Hepatocyte (in vitro differentiated cells): ENCODE measurements at regions not wholly inside any gene's neighbourhood (a gene's known extent, or its start where the extent isn't known, plus 50 kb on each side); places are given as distances from the start of the nearest gene placed in this dataset.

Experiments
- DNase-seq: peaks from one replicate; pipeline ENCODE4 v3.0.0-alpha.2; 2016; ENCODE audit warnings: low spot score
- H2AFZ ChIP-seq: fragments of 200-600 bp; sonication (generic); 2 replicates; pipeline ENCODE4 v1.6.0; 2016; ENCODE audit warnings: antibody characterized with exemption, mild to moderate bottlenecking
- H3K27ac ChIP-seq: fragments of 200-600 bp; sonication (generic); 2 replicates; pipeline ENCODE4 v1.5.1; 2016; ENCODE audit warnings: mild to moderate bottlenecking
- H3K27me3 ChIP-seq: fragments of 200-600 bp; sonication (generic); 2 replicates; pipeline ENCODE4 v1.6.1; 2016
- H3K36me3 ChIP-seq: fragments of 200-600 bp; sonication (generic); replicated peaks from 2 replicates; pipeline ENCODE4 v1.5.1; 2016; ENCODE audit warnings: low read depth; ENCODE audit not compliant: insufficient read depth
- H3K4me1 ChIP-seq: fragments of 200-600 bp; sonication (generic); 2 replicates; pipeline ENCODE4 v1.5.1; 2016; ENCODE audit warnings: mild to moderate bottlenecking, moderate library complexity; ENCODE audit not compliant: insufficient read depth
- H3K4me2 ChIP-seq: fragments of 200-600 bp; sonication (generic); 2 replicates; pipeline ENCODE4 v1.6.0; 2016
- H3K4me3 ChIP-seq: fragments of 200-600 bp; sonication (generic); 2 replicates; pipeline ENCODE4 v1.5.1; 2016; ENCODE audit warnings: mild to moderate bottlenecking
- H3K79me2 ChIP-seq: fragments of 200-600 bp; sonication (generic); 2 replicates; pipeline ENCODE4 v1.6.0; 2017; ENCODE audit warnings: mild to moderate bottlenecking
- H3K9me2 ChIP-seq: fragments of 200-600 bp; sonication (generic); replicated peaks from 2 replicates; pipeline ENCODE4 v1.6.0; 2017; ENCODE audit warnings: mild to moderate bottlenecking; ENCODE audit not compliant: insufficient read depth
- H3K9me3 ChIP-seq: fragments of 200-600 bp; sonication (generic); 2 replicates; pipeline ENCODE4 v1.5.1; 2016; ENCODE audit warnings: low read depth, mild to moderate bottlenecking
- H4K20me1 ChIP-seq: fragments of 200-600 bp; sonication (generic); 2 replicates; pipeline ENCODE4 v1.6.0; 2016; ENCODE audit warnings: mild to moderate bottlenecking; ENCODE audit not compliant: insufficient read depth, poor library complexity, severe bottlenecking
- EZH2 ChIP-seq: fragments of 200-600 bp; sonication (generic); IDR thresholded peaks from 2 replicates; pipeline ENCODE4 v1.6.1; 2016; ENCODE audit warnings: antibody characterized with exemption, mild to moderate bottlenecking, borderline replicate concordance
- EZH2phosphoT487 ChIP-seq: fragments of 200-600 bp; sonication (generic); IDR thresholded peaks from one replicate; pipeline ENCODE4 v1.6.1; 2018; ENCODE audit warnings: antibody characterized with exemption, mild to moderate bottlenecking, low read depth, moderate library complexity; ENCODE audit not compliant: unreplicated experiment, severe bottlenecking
- WGBS: methylation state at CpG from one replicate; pipeline ENCODE4 v1.1.6; 2016; ENCODE audit warnings: low lambda C conversion rate; ENCODE audit errors: missing lambda C conversion rate; 5-methylcytosine and 5-hydroxymethylcytosine counted together
- TF ChIP-seq, protein P1 (sequence below): fragments of 200-600 bp; sonication (generic); IDR thresholded peaks from 2 replicates; pipeline ENCODE4 v1.5.1; 2016; ENCODE audit warnings: antibody characterized with exemption, mild to moderate bottlenecking; ENCODE audit not compliant: poor library complexity

DNA sequence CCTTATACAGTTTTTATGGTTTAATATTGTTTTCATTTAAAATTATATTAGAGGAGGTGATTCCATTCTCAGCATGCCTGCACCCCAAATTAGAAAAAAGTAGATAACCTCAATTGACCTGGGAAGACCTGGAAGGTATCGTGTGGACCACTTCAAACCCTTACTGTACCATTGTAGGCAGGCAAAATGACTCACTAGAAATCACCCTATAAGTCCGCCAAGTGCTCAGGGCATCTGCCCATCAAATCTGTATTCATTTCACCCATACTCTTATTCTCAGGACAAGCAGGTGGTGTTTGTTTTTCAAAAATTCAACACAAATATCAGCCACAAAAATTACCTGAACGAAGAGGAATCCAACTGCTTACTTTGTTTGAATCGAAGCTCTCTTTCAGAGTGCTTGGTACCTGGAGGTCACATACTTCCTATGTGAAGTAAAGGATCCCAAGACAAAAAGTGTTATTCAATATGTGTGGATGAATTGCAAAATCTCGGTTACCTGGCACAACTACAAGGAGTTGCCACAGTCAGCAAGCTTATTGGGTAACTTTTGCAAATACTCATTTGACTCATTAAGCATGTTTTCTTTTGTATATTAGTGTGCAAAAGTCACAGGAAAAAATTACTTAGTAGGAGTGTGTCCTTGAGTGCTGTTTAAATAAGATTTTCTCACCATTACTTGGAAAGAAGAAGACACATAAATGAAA, 216.2 kb downstream of the ENC1 start:
- H3K9me2 ChIP-seq, result no peaks in the 10 kb centered on the region
- H3K36me3 ChIP-seq, result no peaks in the 10 kb centered on the region
- no peak overlapping the region for H2AFZ ChIP-seq
- 86% methylated on average over 5 of the region's 5 CpGs for WGBS
- TF ChIP-seq, protein P1, sequence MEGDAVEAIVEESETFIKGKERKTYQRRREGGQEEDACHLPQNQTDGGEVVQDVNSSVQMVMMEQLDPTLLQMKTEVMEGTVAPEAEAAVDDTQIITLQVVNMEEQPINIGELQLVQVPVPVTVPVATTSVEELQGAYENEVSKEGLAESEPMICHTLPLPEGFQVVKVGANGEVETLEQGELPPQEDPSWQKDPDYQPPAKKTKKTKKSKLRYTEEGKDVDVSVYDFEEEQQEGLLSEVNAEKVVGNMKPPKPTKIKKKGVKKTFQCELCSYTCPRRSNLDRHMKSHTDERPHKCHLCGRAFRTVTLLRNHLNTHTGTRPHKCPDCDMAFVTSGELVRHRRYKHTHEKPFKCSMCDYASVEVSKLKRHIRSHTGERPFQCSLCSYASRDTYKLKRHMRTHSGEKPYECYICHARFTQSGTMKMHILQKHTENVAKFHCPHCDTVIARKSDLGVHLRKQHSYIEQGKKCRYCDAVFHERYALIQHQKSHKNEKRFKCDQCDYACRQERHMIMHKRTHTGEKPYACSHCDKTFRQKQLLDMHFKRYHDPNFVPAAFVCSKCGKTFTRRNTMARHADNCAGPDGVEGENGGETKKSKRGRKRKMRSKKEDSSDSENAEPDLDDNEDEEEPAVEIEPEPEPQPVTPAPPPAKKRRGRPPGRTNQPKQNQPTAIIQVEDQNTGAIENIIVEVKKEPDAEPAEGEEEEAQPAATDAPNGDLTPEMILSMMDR, result no peak
- TF ChIP-seq EZH2phosphoT487, result no peak
- no peak for TF ChIP-seq EZH2
- no peaks in the 10 kb centered on the region for H3K9me3 ChIP-seq
- H3K27me3 ChIP-seq, result no peaks in the 10 kb centered on the region
- no peaks in the 10 kb centered on the region for H4K20me1 ChIP-seq
- H3K4me2 ChIP-seq, result no peak overlapping the region
- no peak for DNase-seq
- no peak overlapping the region for H3K4me3 ChIP-seq
- no peaks in the 10 kb centered on the region for H3K79me2 ChIP-seq
- no peaks in the 10 kb centered on the region for H3K4me1 ChIP-seq
- H3K27ac ChIP-seq, result peak overlapping the region; percentile 22

- Histone ChIP-seq H3K4me3 (no peak overlapping the region), H3K36me3 (no peaks in the 10 kb centered on the region), H4K20me1 (no peaks in the 10 kb centered on the region), H3K79me2 (no peaks in the 10 kb centered on the region), H3K27ac (no peak overlapping the region), H3K4me1 (peaks cover under 1% of the 10 kb centered on the region), H2AFZ (no peak overlapping the region), H3K9me3 (no peaks in the 10 kb centered on the region), H3K4me2 (no peak overlapping the region), H3K9me2 (no peaks in the 10 kb centered on the region), H3K27me3 (no peaks in the 10 kb centered on the region)
- no peak for DNase-seq
- WGBS, result 90% methylated on average over 1 of the region's 1 CpG
- no peak for TF ChIP-seq EZH2
- TF ChIP-seq, protein P1, result no peak
- no peak for TF ChIP-seq EZH2phosphoT487
These were observed 217.1 kb downstream of the ENC1 start for GRCh38 chr5:74423383-74423782.

- 94% methylated on average over 4 of the region's 4 CpGs for WGBS
These were observed 217.9 kb downstream of the ENC1 start for GRCh38 chr5:74422671-74423070.

More at GRCh38 chr5:74422671-74423070, 217.9 kb downstream of the ENC1 start:
- H3K9me3 ChIP-seq, result no peaks in the 10 kb centered on the region
- H3K27ac ChIP-seq, result no peak overlapping the region
- H2AFZ ChIP-seq, result no peak overlapping the region
- H3K27me3 ChIP-seq, result no peaks in the 10 kb centered on the region
- no peaks in the 10 kb centered on the region for H4K20me1 ChIP-seq
- H3K9me2 ChIP-seq, result no peaks in the 10 kb centered on the region
- peaks cover 8% of the 10 kb centered on the region for H3K4me1 ChIP-seq
- TF ChIP-seq EZH2phosphoT487 (no peak), EZH2 (no peak)
- TF ChIP-seq, protein P1, result no peak
- H3K4me3 ChIP-seq, result no peak overlapping the region
- no peaks in the 10 kb centered on the region for H3K36me3 ChIP-seq
- DNase-seq, result no peak
- no peak overlapping the region for H3K4me2 ChIP-seq
- no peaks in the 10 kb centered on the region for H3K79me2 ChIP-seq
